ENCODE measurements at regions not wholly inside any gene's neighbourhood (a gene's known extent, or its start where the extent isn't known, plus 50 kb on each side); places are given as distances from the start of the nearest gene placed in this dataset.

DNA sequence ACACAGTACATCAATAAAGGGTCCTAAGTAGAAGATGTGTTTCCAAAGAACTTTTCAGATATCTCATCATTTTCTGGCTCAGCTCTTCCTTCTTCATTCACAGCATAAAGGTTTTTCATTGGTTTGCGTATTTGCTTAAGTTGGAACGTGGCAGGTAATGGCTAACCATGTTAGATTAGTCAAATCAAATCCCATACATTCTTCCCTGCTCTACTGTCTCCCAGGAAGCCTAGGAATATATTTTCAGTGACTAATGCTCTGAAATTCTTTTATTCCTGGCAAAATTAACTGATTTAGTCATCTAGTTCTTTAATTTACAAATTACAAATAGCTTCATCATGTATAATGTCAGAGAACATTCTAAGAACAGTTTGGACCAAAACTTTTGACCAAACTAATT lies 99.6 kb upstream of the TMEM161B start:
- ATAC-seq (no peak), DNase-seq (no peak)
- intact Hi-C loops (cut with DNase I), result no loop called here
- TF ChIP-seq, protein P1, sequence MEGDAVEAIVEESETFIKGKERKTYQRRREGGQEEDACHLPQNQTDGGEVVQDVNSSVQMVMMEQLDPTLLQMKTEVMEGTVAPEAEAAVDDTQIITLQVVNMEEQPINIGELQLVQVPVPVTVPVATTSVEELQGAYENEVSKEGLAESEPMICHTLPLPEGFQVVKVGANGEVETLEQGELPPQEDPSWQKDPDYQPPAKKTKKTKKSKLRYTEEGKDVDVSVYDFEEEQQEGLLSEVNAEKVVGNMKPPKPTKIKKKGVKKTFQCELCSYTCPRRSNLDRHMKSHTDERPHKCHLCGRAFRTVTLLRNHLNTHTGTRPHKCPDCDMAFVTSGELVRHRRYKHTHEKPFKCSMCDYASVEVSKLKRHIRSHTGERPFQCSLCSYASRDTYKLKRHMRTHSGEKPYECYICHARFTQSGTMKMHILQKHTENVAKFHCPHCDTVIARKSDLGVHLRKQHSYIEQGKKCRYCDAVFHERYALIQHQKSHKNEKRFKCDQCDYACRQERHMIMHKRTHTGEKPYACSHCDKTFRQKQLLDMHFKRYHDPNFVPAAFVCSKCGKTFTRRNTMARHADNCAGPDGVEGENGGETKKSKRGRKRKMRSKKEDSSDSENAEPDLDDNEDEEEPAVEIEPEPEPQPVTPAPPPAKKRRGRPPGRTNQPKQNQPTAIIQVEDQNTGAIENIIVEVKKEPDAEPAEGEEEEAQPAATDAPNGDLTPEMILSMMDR (IDR thresholded peaks at IDR 0.05), result no peak
- no peaks in the 10 kb centered on the region for H3K4me1 ChIP-seq
- WGBS, 3 donors, result 85 to 94% (median 91%) methylated on average over 2 of the region's 2 CpGs
- no peak overlapping the region for H3K27ac ChIP-seq
- no peaks in the 10 kb centered on the region for H3K9me3 ChIP-seq
- no peaks in the 10 kb centered on the region for H3K27me3 ChIP-seq (ENCODE audit: insufficient read depth in 3 of 3, low read length in 2 of 3)
- H3K4me3 ChIP-seq, result no peak overlapping the region
- H3K36me3 ChIP-seq (ENCODE audit: insufficient read depth in 1 of 2, low read depth in 1 of 2), result no peaks in the 10 kb centered on the region

DNA sequence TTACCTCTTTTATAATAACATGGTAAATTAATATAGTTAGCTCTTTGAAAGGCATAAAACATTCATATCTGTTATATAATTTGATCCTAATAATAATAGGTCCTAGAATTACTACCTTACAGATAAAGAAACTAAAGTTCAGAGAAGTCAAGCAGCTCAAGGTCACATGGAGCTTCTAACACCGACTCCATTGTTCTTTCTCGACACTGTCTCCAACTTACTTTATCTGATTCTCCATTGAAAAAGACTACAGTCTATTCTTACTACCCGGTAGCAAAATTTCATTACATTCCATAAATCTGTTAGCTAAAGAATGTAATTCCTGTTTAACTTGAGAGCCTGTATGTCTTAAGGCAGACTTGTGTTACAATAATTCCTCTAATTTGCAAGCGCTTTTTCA lies 96.3 kb upstream of the TMEM161B start:
- WGBS, 3 donors, result 64 to 65% (median 64%) methylated on average over 4 of the region's 4 CpGs
- no peak overlapping the region for H3K4me3 ChIP-seq
- intact Hi-C loops (cut with DNase I), result no loop called here
- TF ChIP-seq, protein P1 (IDR thresholded peaks at IDR 0.05), result no peak
- H3K36me3 ChIP-seq (ENCODE audit: insufficient read depth in 1 of 2, low read depth in 1 of 2), result no peaks in the 10 kb centered on the region
- no peak for DNase-seq
- H3K4me1 ChIP-seq, result no peaks in the 10 kb centered on the region
- H3K27me3 ChIP-seq (ENCODE audit: insufficient read depth in 3 of 3, low read length in 2 of 3), result no peaks in the 10 kb centered on the region
- H3K27ac ChIP-seq, result no peak overlapping the region
- no peak for ATAC-seq
- H3K9me3 ChIP-seq, result no peaks in the 10 kb centered on the region

DNA sequence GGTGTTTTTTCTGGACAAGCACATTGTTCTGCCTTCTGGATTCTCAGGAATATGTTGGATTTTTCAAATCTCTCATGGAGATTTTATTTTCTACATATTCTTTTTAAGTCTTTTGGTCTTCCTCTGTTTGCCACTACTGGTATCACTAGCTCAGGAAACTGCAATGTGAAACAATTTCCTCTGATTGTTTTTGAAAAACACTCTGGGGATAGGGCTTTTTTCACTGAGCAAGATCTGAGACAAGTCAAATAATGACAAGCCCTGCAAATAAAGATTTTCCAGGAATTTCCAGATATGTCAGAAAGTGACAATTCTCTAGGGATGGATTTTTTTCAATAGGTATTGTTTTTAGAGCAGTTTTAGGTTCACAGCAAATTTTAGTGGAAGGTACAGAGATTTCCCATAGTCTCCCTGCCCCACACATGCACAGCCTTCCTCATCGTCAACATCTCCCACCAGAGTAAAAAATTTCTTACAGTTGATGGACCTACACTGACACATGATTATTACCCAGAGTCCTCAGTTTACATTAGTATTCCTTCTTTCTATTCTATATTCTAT lies 86.9 kb upstream of the TMEM161B start:
- intact Hi-C loops (cut with DNase I), result no loop called here
- Histone ChIP-seq H3K4me1 (no peaks in the 10 kb centered on the region), H3K36me3 (ENCODE audit: insufficient read depth in 1 of 2, low read depth in 1 of 2) (no peaks in the 10 kb centered on the region), H3K4me3 (no peak overlapping the region), H3K9me3 (peaks cover 6% of the 10 kb centered on the region), H3K27ac (no peak overlapping the region), H3K27me3 (ENCODE audit: insufficient read depth in 3 of 3, low read length in 2 of 3) (no peaks in the 10 kb centered on the region)
- 77 to 86% (median 79%) methylated on average over 1 of the region's 1 CpG for WGBS, 3 donors
- DNase-seq, result no peak
- TF ChIP-seq, protein P1 (IDR thresholded peaks at IDR 0.05), result no peak
- no peak for ATAC-seq

DNA sequence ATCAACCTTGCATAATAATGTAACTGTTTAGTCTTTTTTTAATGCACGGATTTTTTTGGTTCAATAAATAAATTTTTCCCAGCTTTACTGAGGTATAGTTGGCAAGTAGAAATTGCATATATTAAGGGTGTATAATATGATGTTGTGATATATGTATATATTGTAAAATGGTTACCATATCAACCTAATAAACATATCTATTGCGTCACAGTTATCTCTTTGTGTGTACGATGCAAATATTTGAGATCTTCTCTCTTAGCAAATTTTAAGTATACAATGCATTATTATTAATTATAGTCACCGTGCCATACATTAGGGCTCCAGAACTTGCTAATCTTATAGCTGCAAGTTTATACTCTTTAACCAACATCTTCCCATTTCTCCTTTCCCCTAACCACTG lies 57.2 kb upstream of the TMEM161B start:
- no peak overlapping the region for H3K27ac ChIP-seq
- 91 to 95% (median 93%) methylated on average over 4 of the region's 4 CpGs for WGBS, 3 donors
- H3K4me3 ChIP-seq, result no peak overlapping the region
- H3K36me3 ChIP-seq (ENCODE audit: insufficient read depth in 1 of 2, low read depth in 1 of 2), result no peaks in the 10 kb centered on the region
- TF ChIP-seq, protein P1 (IDR thresholded peaks at IDR 0.05), result no peak
- H3K27me3 ChIP-seq (ENCODE audit: insufficient read depth in 3 of 3, low read length in 2 of 3), result no peaks in the 10 kb centered on the region
- intact Hi-C loops (cut with DNase I), result no loop called here
- H3K9me3 ChIP-seq, result no peaks in the 10 kb centered on the region
- no peak for ATAC-seq
- DNase-seq, result no peak
- H3K4me1 ChIP-seq, result no peaks in the 10 kb centered on the region

DNA sequence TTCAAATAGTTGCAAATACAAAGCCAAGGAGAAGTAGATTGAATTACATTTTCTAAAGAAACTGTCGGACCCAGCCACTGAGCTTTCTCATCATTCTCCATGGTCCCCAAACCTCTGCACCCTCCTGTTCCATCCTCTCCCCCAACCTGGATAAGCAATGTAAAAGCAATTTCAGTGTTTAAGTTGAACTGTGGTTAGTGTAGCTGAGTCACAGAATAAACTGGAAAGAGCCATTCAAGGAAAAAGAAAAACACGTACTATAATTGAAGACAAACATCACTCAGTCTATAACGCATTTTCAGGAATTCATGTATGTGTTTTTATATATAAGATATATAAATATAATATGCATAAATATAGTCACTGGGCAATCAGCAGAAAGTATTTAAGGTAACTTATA lies 54.1 kb upstream of the TMEM161B start:
- TF ChIP-seq, protein P1 (IDR thresholded peaks at IDR 0.05), result no peak
- DNase-seq (no peak), ATAC-seq (no peak)
- no peaks in the 10 kb centered on the region for H3K4me1 ChIP-seq
- intact Hi-C loops (cut with DNase I), result no loop called here
- H3K4me3 ChIP-seq, result no peak overlapping the region
- no peak overlapping the region for H3K27ac ChIP-seq
- 94 to 96% (median 94%) methylated on average over 3 of the region's 3 CpGs for WGBS, 3 donors
- H3K9me3 ChIP-seq, result no peaks in the 10 kb centered on the region
- H3K27me3 ChIP-seq (ENCODE audit: insufficient read depth in 3 of 3, low read length in 2 of 3), result no peaks in the 10 kb centered on the region
- H3K36me3 ChIP-seq (ENCODE audit: insufficient read depth in 1 of 2, low read depth in 1 of 2), result no peaks in the 10 kb centered on the region
